BE2C (cell line): ENCODE measurements at regions not wholly inside any gene's neighbourhood (a gene's known extent, or its start where the extent isn't known, plus 50 kb on each side); places are given as distances from the start of the nearest gene placed in this dataset.

Source experiments
- DNase-seq: peaks from one replicate; pipeline ENCODE4 v3.0.0-alpha.2; 2020
- H3K27me3 ChIP-seq: fragments of 250-450 bp; sonication (Bioruptor Pico); 2 replicates; pipeline ENCODE4 v1.5.1; 2020; ENCODE audit warnings: mild to moderate bottlenecking
- H3K36me3 ChIP-seq: fragments of 250-450 bp; sonication (Bioruptor Pico); 2 replicates; pipeline ENCODE4 v1.5.1; 2020; ENCODE audit warnings: mild to moderate bottlenecking
- H3K4me1 ChIP-seq: fragments of 250-450 bp; sonication (Bioruptor Pico); 2 replicates; pipeline ENCODE4 v1.5.1; 2020
- H3K4me3 ChIP-seq: 2 replicates; pipeline ENCODE4 v1.5.1; 2011; ENCODE audit warnings: low read depth, low read length
- H3K9me3 ChIP-seq: fragments of 250-450 bp; sonication (Bioruptor Pico); 2 replicates; pipeline ENCODE4 v1.5.1; 2020
- CTCF ChIP-seq: IDR thresholded peaks from 2 replicates; pipeline ENCODE4 v1.5.1; 2012; ENCODE audit warnings: mild to moderate bottlenecking, low read depth, low read length

GRCh38 chr15:62958528-62959363, 83.8 kb upstream of the TPM1 start:
- Histone ChIP-seq H3K36me3 (no peaks in the 10 kb centered on the region), H3K4me3 (no peak overlapping the region), H3K4me1 (peaks cover 3% of the 10 kb centered on the region; the same call in 1 of the 2 replicates), H3K9me3 (no peaks in the 10 kb centered on the region), H3K27me3 (no peaks in the 10 kb centered on the region)
- no peak for TF ChIP-seq CTCF
- DNase-seq: no peak

- DNase-seq: no peak
- Histone ChIP-seq H3K9me3 (no peaks in the 10 kb centered on the region), H3K4me1 (peaks cover 3% of the 10 kb centered on the region; the same call in 1 of the 2 replicates), H3K4me3 (no peak overlapping the region), H3K27me3 (no peaks in the 10 kb centered on the region), H3K36me3 (no peaks in the 10 kb centered on the region)
- no peak for TF ChIP-seq CTCF
Measured at GRCh38 chr15:62961134-62961533, 81.4 kb upstream of the TPM1 start.

- Histone ChIP-seq H3K9me3 (no peaks in the 10 kb centered on the region), H3K4me3 (no peak overlapping the region), H3K4me1 (peaks cover 3% of the 10 kb centered on the region; the same call in 1 of the 2 replicates), H3K36me3 (no peaks in the 10 kb centered on the region), H3K27me3 (no peaks in the 10 kb centered on the region)
- DNase-seq: no peak
- TF ChIP-seq CTCF: no peak
Measured at GRCh38 chr15:62962101-62962995, 80.2 kb upstream of the TPM1 start.

- TF ChIP-seq CTCF: no peak
- Histone ChIP-seq H3K4me3 (no peak overlapping the region), H3K9me3 (no peaks in the 10 kb centered on the region), H3K4me1 (peaks cover 3% of the 10 kb centered on the region; the same call in 1 of the 2 replicates), H3K27me3 (no peaks in the 10 kb centered on the region), H3K36me3 (no peaks in the 10 kb centered on the region)
- no peak for DNase-seq
Measured at GRCh38 chr15:62964251-62964650, 78.3 kb upstream of the TPM1 start.

GRCh38 chr15:62966294-62967078, 76.1 kb upstream of the TPM1 start:
- Histone ChIP-seq H3K4me3 (no peak overlapping the region), H3K27me3 (no peaks in the 10 kb centered on the region), H3K36me3 (no peaks in the 10 kb centered on the region), H3K4me1 (peaks cover 3% of the 10 kb centered on the region; the same call in 1 of the 2 replicates), H3K9me3 (no peaks in the 10 kb centered on the region)
- no peak for DNase-seq
- TF ChIP-seq CTCF: no peak
